ENCODE measurements at regions not wholly inside any gene's neighbourhood (a gene's known extent, or its start where the extent isn't known, plus 50 kb on each side); places are given as distances from the start of the nearest gene placed in this dataset.

GRCh38 chr10:36499693-36500092 lies 625.7 kb upstream of the ANKRD30A start:
- TF ChIP-seq POLR2A (IDR thresholded peaks at IDR 0.05), result no peak
- no peak for TF ChIP-seq CTCF (IDR thresholded peaks at IDR 0.05)
